ENCODE measurements at regions not wholly inside any gene's neighbourhood (a gene's known extent, or its start where the extent isn't known, plus 50 kb on each side); places are given as distances from the start of the nearest gene placed in this dataset.

DNA sequence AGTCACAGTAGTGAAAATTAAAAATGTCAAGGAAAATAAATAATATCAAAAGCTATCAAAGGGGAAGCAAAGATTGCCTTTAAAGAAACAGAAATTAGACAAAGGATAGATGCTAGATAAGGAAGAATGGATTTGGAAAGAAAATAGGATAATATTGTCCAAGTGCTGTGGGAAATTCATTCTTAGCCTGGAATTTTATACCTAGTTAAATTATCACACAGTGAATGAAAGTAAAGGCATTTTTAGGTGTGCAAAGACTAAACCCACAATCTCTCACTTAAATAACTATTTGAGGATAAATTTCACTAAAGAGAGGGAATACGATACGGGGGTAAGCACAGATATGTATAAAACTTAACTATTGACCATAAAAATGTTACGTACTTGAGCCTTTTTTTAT is 511.1 kb downstream of the TMEM135 start:
- TF ChIP-seq, protein P1, sequence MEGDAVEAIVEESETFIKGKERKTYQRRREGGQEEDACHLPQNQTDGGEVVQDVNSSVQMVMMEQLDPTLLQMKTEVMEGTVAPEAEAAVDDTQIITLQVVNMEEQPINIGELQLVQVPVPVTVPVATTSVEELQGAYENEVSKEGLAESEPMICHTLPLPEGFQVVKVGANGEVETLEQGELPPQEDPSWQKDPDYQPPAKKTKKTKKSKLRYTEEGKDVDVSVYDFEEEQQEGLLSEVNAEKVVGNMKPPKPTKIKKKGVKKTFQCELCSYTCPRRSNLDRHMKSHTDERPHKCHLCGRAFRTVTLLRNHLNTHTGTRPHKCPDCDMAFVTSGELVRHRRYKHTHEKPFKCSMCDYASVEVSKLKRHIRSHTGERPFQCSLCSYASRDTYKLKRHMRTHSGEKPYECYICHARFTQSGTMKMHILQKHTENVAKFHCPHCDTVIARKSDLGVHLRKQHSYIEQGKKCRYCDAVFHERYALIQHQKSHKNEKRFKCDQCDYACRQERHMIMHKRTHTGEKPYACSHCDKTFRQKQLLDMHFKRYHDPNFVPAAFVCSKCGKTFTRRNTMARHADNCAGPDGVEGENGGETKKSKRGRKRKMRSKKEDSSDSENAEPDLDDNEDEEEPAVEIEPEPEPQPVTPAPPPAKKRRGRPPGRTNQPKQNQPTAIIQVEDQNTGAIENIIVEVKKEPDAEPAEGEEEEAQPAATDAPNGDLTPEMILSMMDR (IDR thresholded peaks at IDR 0.05): no peak
- TF ChIP-seq POLR2A (IDR thresholded peaks at IDR 0.05): no peak

All from lower leg skin (tissue), 3 donors.